ENCODE measurements at regions not wholly inside any gene's neighbourhood (a gene's known extent, or its start where the extent isn't known, plus 50 kb on each side); places are given as distances from the start of the nearest gene placed in this dataset.

DNA sequence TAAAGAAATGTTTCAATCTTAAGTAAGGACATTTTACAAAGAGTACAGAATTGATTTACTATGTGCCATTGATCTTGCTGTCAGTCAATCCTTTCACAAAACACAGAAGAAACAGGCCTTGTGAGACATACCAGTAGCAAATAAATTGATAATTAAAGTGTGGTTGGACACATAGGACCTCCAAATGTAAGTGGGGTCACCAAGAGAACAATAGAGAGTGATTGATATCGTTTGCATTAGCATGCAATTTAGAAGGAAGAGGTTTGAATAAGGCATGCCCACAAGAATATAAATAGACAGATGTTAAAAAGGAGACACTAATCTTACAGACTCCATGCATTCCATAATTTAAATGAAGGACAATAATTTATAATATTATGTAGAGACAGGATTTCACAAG lies 1628.3 kb downstream of the PCDH9 start:
- no peak for TF ChIP-seq GATA2 (IDR thresholded peaks at IDR 0.05; ENCODE audit: low read depth, low read length)
- no peak for TF ChIP-seq GATA3 (IDR thresholded peaks at IDR 0.05; ENCODE audit: low read depth, low read length)

GRCh38 chr13:65600702-65601101 lies 1629.4 kb downstream of the PCDH9 start:
- no peak for TF ChIP-seq GATA2 (IDR thresholded peaks at IDR 0.05; ENCODE audit: low read depth, low read length)
- TF ChIP-seq GATA3 (IDR thresholded peaks at IDR 0.05; ENCODE audit: low read depth, low read length) = no peak

GRCh38 chr13:65597839-65598818 lies 1632.0 kb downstream of the PCDH9 start:
- no peak for TF ChIP-seq GATA2 (IDR thresholded peaks at IDR 0.05; ENCODE audit: low read depth, low read length)

DNA sequence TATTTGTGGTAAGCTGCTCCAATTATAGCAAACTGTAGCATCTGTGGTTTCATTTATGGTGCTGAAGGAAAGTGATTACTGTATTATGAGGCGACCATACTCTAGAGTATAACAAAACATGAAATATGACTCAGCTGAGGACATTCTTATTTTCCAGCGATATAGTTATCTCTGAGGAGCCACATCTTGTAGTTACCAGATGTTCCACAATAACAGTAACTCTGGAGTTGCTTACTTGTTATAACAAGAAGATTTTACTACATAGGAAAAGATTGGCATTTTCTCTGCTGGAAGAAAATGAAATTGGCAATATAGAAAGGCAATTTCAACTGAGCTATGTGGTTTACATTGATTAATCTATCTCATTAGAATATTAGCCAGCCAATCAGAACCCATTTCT lies 1634.2 kb downstream of the PCDH9 start:
- no peak for TF ChIP-seq GATA2 (IDR thresholded peaks at IDR 0.05; ENCODE audit: low read depth, low read length)

DNA sequence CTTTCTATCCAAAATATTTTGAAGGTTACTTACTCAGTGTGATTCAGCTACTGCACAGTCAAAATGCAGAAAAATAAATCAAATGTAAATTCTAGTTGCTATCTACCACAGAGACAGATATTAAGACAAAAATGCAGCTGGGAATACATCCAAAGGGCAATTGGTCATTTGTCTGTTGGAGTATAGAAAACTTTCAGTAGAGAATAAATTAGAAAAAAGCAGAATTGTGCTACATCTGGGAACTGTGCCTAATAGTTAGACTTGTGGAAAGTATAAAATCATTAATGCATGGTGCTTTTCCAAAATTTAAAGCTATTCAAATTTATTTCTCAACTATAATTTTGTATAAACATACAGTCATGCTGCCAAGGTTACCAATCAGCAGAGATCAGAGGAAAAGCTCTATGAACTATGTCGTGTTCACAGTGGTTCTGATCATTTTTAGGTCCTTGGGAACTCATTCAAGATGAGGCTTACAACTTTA lies 1635.8 kb downstream of the PCDH9 start:
- TF ChIP-seq GATA2 (IDR thresholded peaks at IDR 0.05; ENCODE audit: low read depth, low read length) (no peak), GATA3 (IDR thresholded peaks at IDR 0.05; ENCODE audit: low read depth, low read length) (no peak)

DNA sequence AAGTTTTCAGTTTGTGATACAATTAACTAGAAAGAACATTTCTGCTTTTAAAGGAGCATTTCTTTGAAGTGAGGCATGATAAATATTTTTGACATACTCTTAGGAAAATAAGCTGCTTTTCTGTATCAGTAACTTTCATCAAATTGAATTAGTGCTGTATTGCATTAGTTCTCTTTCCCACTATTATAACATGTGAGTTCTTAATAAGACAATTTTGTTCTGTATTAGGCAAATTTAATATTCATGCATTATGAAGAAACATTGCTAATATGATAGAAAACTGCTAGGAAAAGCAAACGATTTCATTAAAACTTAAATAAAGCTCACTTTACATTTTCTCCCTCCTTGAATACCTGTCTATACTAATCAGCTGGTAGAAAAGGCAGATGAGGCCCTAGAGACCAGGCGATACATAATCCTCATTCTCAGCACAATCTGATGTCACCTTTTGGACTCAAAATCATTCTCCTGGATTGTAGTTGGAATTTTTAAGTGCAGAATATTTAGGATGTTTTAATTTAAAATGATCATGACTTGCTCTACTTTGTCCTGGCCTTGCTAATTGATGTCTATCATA lies 1636.8 kb downstream of the PCDH9 start:
- TF ChIP-seq GATA3 (IDR thresholded peaks at IDR 0.05; ENCODE audit: low read depth, low read length) (0 out of 2 replicates have a peak, but pooled peaks have one; percentile 15), GATA2 (IDR thresholded peaks at IDR 0.05; ENCODE audit: low read depth, low read length) (no peak)

DNA sequence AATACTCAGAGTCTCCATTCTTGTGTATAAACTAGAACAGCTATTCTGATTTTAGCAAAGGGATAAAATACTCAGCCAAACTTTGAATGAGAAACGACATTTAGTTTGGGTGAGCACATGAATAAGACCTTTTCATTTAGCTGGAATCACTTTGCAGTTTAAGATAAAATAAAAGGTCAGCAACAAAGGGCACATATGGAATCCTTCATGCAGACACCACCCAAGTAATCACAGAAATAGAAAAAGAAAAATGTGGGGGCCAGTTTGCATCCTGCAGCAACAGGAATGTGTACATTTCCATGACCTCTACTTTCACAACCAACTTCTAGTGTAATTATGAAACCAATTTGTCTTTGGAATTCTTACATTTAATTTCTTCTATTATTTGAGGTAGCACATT lies 1637.4 kb downstream of the PCDH9 start:
- no peak for TF ChIP-seq GATA3 (IDR thresholded peaks at IDR 0.05; ENCODE audit: low read depth, low read length)
- no peak for TF ChIP-seq GATA2 (IDR thresholded peaks at IDR 0.05; ENCODE audit: low read depth, low read length)

GRCh38 chr13:65585346-65585745 lies 1644.8 kb downstream of the PCDH9 start:
- TF ChIP-seq GATA2 (IDR thresholded peaks at IDR 0.05; ENCODE audit: low read depth, low read length) (no peak), GATA3 (IDR thresholded peaks at IDR 0.05; ENCODE audit: low read depth, low read length) (no peak)

- TF ChIP-seq GATA3 (IDR thresholded peaks at IDR 0.05; ENCODE audit: low read depth, low read length) = no peak
- TF ChIP-seq GATA2 (IDR thresholded peaks at IDR 0.05; ENCODE audit: low read depth, low read length) = no peak
Observed at GRCh38 chr13:65584126-65584525, 1646.0 kb downstream of the PCDH9 start.

DNA sequence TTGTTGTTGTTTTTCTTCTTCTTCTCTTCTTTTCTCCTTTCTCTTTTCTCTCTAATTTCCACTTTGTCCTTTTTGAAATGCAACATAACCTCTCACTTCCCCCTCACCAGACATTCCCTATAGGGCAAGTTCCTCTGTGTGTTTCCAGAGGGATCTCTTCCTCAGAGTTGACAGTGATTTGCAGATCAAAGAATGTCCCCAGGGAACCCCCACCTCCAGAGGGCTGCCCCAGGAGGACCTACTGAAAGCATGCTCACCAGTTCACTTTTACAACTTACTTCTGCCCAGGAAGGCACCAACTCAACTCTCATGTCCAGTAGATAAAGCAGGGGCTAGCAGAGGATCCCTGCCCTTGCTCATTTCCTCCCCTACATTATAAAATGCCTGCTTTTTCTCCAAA lies 1648.0 kb downstream of the PCDH9 start:
- no peak for TF ChIP-seq GATA2 (IDR thresholded peaks at IDR 0.05; ENCODE audit: low read depth, low read length)

GRCh38 chr13:65562305-65562704 lies 1667.8 kb downstream of the PCDH9 start:
- TF ChIP-seq GATA3 (IDR thresholded peaks at IDR 0.05; ENCODE audit: low read depth, low read length) = no peak
- no peak for TF ChIP-seq GATA2 (IDR thresholded peaks at IDR 0.05; ENCODE audit: low read depth, low read length)

- TF ChIP-seq GATA2 (IDR thresholded peaks at IDR 0.05; ENCODE audit: low read depth, low read length) = no peak
- TF ChIP-seq GATA3 (IDR thresholded peaks at IDR 0.05; ENCODE audit: low read depth, low read length) = no peak
Observed at GRCh38 chr13:65560936-65561335, 1669.2 kb downstream of the PCDH9 start.

- TF ChIP-seq GATA3 (IDR thresholded peaks at IDR 0.05; ENCODE audit: low read depth, low read length) (no peak), GATA2 (IDR thresholded peaks at IDR 0.05; ENCODE audit: low read depth, low read length) (no peak)
Observed at GRCh38 chr13:65555962-65556361, 1674.2 kb downstream of the PCDH9 start.

DNA sequence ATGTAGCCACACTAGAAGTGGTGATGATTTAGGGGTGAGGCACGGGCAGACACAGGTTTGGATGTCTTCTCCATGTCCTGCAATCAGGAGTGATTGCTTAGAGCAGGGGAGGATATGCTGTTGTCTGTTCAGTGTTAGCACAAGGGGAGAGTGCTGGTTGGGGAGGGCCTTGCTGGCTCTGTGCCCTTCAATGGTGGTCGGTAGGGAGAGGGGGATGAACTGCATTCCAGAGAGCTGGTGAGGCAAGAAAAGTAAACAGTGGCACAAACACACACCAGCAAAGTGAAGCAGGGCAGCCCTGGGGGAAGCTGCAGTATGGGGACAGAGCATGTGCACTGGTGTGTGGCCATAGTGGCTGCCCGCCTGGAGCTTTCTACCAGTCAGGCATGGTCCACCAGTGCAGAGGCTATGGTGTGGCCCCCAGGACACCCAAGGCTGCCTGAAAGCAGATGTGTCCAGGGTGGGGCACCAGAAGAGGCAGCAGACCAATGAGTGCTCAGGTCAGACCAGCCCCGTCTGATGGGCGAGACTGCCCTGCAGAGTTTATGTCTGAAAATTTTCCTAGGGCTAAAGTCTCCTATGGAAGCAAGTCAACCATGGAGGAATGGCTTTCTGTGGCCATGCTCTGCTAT lies 1676.9 kb downstream of the PCDH9 start:
- TF ChIP-seq GATA3 (IDR thresholded peaks at IDR 0.05; ENCODE audit: low read depth, low read length) (no peak), GATA2 (IDR thresholded peaks at IDR 0.05; ENCODE audit: low read depth, low read length) (no peak)

- TF ChIP-seq GATA3 (IDR thresholded peaks at IDR 0.05; ENCODE audit: low read depth, low read length) = no peak
- no peak for TF ChIP-seq GATA2 (IDR thresholded peaks at IDR 0.05; ENCODE audit: low read depth, low read length)
Observed at GRCh38 chr13:65551208-65551607, 1678.9 kb downstream of the PCDH9 start.
